ENCODE measurements at regions not wholly inside any gene's neighbourhood (a gene's known extent, or its start where the extent isn't known, plus 50 kb on each side); places are given as distances from the start of the nearest gene placed in this dataset.
"Not testable (repeated sequence)": the region's sequence is repeated elsewhere in the genome, so short reads cannot be mapped to it uniquely, and the experiment has no call there.

- H3K4me3 ChIP-seq (ENCODE audit: low read length in 2 of 2), result no peak overlapping the region
- peaks cover 7% of the 10 kb centered on the region for H3K4me1 ChIP-seq (ENCODE audit: insufficient read depth, low read length)
- DNase-seq, result peak in 2 of 5 donors; percentile 3 to 13
- Mint-ChIP-seq H3K36me3 (no peaks in the 10 kb centered on the region), H3K4me1 (peaks cover 8 to 11% (median 9%) of the 10 kb centered on the region in 4 donors), H3K9me3 (no peaks in the 10 kb centered on the region), H3K27ac (no peak overlapping the region), H3K4me3 (no peak overlapping the region), H3K27me3 (peaks cover 0 to 3% of the 10 kb centered on the region in 2 donors)
- H3K27me3 ChIP-seq (ENCODE audit: insufficient read depth, low read length), result no peaks in the 10 kb centered on the region
- H3K36me3 ChIP-seq (ENCODE audit: insufficient read depth, low read length), result no peaks in the 10 kb centered on the region
- H3K9me3 ChIP-seq (ENCODE audit: control insufficient read depth in 1 of 2, low read length in 2 of 2), result no peaks in the 10 kb centered on the region
- POLR2A ChIA-PET (ENCODE audit: partially characterized antibody), result no interaction called here
- intact Hi-C loops (cut with micrococcal nuclease), result no loop called here
- H3K27ac ChIP-seq (ENCODE audit: low read depth, low read length), result no peak overlapping the region
- CTCF ChIA-PET (ENCODE audit: partially characterized antibody), result no interaction called here
Measured at GRCh38 chrX:55867181-55867651, 149.7 kb downstream of the RRAGB start.

- ChIA-PET POLR2A (ENCODE audit: partially characterized antibody) (no interaction called here), CTCF (ENCODE audit: partially characterized antibody) (no interaction called here)
- intact Hi-C loops (cut with micrococcal nuclease), result no loop called here
- no peak overlapping the region for H3K27ac ChIP-seq (ENCODE audit: low read depth, low read length)
- H3K9me3 ChIP-seq (ENCODE audit: control insufficient read depth in 1 of 2, low read length in 2 of 2), result no peaks in the 10 kb centered on the region
- H3K27ac Mint-ChIP-seq, result no peak overlapping the region
- H3K36me3 ChIP-seq (ENCODE audit: insufficient read depth, low read length), result no peaks in the 10 kb centered on the region
- no peaks in the 10 kb centered on the region for H3K36me3 Mint-ChIP-seq
- no peaks in the 10 kb centered on the region for H3K27me3 ChIP-seq (ENCODE audit: insufficient read depth, low read length)
- H3K4me3 ChIP-seq (ENCODE audit: low read length in 2 of 2), result no peak overlapping the region
- no peak for DNase-seq
- H3K4me3 Mint-ChIP-seq, result no peak overlapping the region
- no peaks in the 10 kb centered on the region for H3K9me3 Mint-ChIP-seq
- peaks cover 8 to 11% (median 9%) of the 10 kb centered on the region in 4 donors for H3K4me1 Mint-ChIP-seq
- H3K27me3 Mint-ChIP-seq, result peaks cover 0 to 3% of the 10 kb centered on the region in 2 donors
- H3K4me1 ChIP-seq (ENCODE audit: insufficient read depth, low read length), result peaks cover 7% of the 10 kb centered on the region
Measured at GRCh38 chrX:55867708-55868107, 150.2 kb downstream of the RRAGB start.

- Mint-ChIP-seq H3K36me3 (no peaks in the 10 kb centered on the region), H3K27ac (no peak overlapping the region), H3K9me3 (peaks cover 0 to 4% (median 0%) of the 10 kb centered on the region in 8 donors), H3K4me3 (no peak overlapping the region), H3K4me1 (no peaks in the 10 kb centered on the region), H3K27me3 (no peaks in the 10 kb centered on the region)
- Histone ChIP-seq H3K9me3 (ENCODE audit: control insufficient read depth in 1 of 2, low read length in 2 of 2) (no peaks in the 10 kb centered on the region), H3K36me3 (ENCODE audit: insufficient read depth, low read length) (no peaks in the 10 kb centered on the region), H3K4me1 (ENCODE audit: insufficient read depth, low read length) (no peaks in the 10 kb centered on the region), H3K4me3 (ENCODE audit: low read length in 2 of 2) (no peak overlapping the region), H3K27me3 (ENCODE audit: insufficient read depth, low read length) (no peaks in the 10 kb centered on the region), H3K27ac (ENCODE audit: low read depth, low read length) (no peak overlapping the region)
- CTCF ChIA-PET (ENCODE audit: partially characterized antibody), result no interaction called here
- POLR2A ChIA-PET (ENCODE audit: partially characterized antibody), result no interaction called here
- intact Hi-C loops (cut with micrococcal nuclease), result no loop called here
- no peak for DNase-seq
Measured at GRCh38 chrX:55874807-55875206, 157.3 kb downstream of the RRAGB start.

- H3K36me3 Mint-ChIP-seq; DNase-seq; H3K4me3 Mint-ChIP-seq; CTCF ChIA-PET (ENCODE audit: partially characterized antibody); H3K36me3 ChIP-seq (ENCODE audit: insufficient read depth, low read length); POLR2A ChIA-PET (ENCODE audit: partially characterized antibody); H3K27me3 ChIP-seq (ENCODE audit: insufficient read depth, low read length); H3K4me3 ChIP-seq (ENCODE audit: low read length in 2 of 2); H3K27ac ChIP-seq (ENCODE audit: low read depth, low read length); H3K27me3 Mint-ChIP-seq; H3K27ac Mint-ChIP-seq; H3K4me1 ChIP-seq (ENCODE audit: insufficient read depth, low read length); intact Hi-C loops (cut with micrococcal nuclease); H3K9me3 ChIP-seq (ENCODE audit: control insufficient read depth in 1 of 2, low read length in 2 of 2); H3K4me1 Mint-ChIP-seq: not testable (repeated sequence)
- H3K9me3 Mint-ChIP-seq, result peaks cover 0 to 17% (median 4%) of the 10 kb centered on the region in 8 donors
Measured at GRCh38 chrX:55883541-55883940, 166.0 kb downstream of the RRAGB start.

- peaks cover 0 to under 1% (median 0%) of the 10 kb centered on the region in 8 donors for H3K9me3 Mint-ChIP-seq
- peak; percentile 36 to 43 (median 39) for DNase-seq
- H3K4me1 Mint-ChIP-seq, result peaks cover 8 to 24% (median 13%) of the 10 kb centered on the region in 4 donors
- intact Hi-C loops (cut with micrococcal nuclease), result loop anchor here (2.0 to 5.0 kb wide), 4 partner anchors 191 to 747 kb away; partner anchors contain the start of genes KLF8 and RRAGB
- H3K36me3 ChIP-seq (ENCODE audit: insufficient read depth, low read length), result no peaks in the 10 kb centered on the region
- H3K27ac ChIP-seq (ENCODE audit: low read depth, low read length), result peak overlapping the region; percentile 44
- no peaks in the 10 kb centered on the region for H3K27me3 ChIP-seq (ENCODE audit: insufficient read depth, low read length)
- H3K4me3 ChIP-seq (ENCODE audit: low read length in 2 of 2), result peak overlapping the region; percentile 47 to 78
- peak overlapping the region; percentile 90 to 98 (median 92) for H3K4me3 Mint-ChIP-seq
- H3K27ac Mint-ChIP-seq, result peak overlapping the region; percentile 59 to 86 (median 73)
- no peaks in the 10 kb centered on the region for H3K27me3 Mint-ChIP-seq
- H3K36me3 Mint-ChIP-seq, result peaks cover 0 to 7% of the 10 kb centered on the region in 2 donors
- ChIA-PET CTCF (ENCODE audit: partially characterized antibody) (interaction anchor here (0.9 to 2.2 kb wide), 12 partner anchors 9 to 1268 kb away, joined by 3 to 18 read pairs (median 4); partner anchors contain the start of genes RRAGB and USP51), POLR2A (ENCODE audit: partially characterized antibody) (interaction anchor here (0.5 to 1.8 kb wide), 5 partner anchors 160 to 1268 kb away, joined by 3 to 8 read pairs (median 3); partner anchors contain the start of genes RRAGB and SPIN2B)
- no peaks in the 10 kb centered on the region for H3K9me3 ChIP-seq (ENCODE audit: control insufficient read depth in 1 of 2, low read length in 2 of 2)
- H3K4me1 ChIP-seq (ENCODE audit: insufficient read depth, low read length), result peaks cover 10% of the 10 kb centered on the region
Measured at GRCh38 chrX:55907968-55908607, 190.5 kb downstream of the RRAGB start.

DNA sequence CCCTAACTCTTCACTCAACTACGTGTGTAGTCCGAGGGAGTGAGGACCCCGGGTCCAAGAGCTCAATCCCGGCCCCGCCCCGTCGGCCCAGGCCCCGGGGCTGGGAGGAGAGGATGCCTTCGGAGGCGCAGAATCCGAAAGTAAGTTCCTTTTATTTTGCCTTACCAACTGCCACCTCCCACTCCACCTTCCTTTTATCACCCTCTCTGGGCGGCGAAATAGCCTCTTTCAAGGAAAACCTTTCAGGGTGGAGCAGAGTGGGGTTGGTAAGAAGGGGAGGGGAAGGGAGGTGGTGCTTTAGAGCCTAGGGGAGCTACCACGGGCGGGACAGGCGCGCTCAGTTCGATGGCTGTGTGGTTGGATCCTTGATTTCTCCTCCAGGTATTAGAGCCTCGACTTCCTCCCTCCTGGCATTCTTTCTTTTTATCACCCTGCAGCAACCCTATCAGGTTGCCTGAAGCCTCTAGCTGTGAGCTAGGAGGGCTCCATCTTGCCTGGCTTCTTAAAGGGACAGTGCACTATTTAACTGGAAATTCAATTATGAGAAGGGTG is 191.2 kb downstream of the RRAGB start:
- no peaks in the 10 kb centered on the region for H3K9me3 Mint-ChIP-seq
- no peaks in the 10 kb centered on the region for H3K27me3 Mint-ChIP-seq
- peaks cover 8 to 24% (median 13%) of the 10 kb centered on the region in 4 donors for H3K4me1 Mint-ChIP-seq
- H3K27me3 ChIP-seq (ENCODE audit: insufficient read depth, low read length), result no peaks in the 10 kb centered on the region
- no peaks in the 10 kb centered on the region for H3K36me3 ChIP-seq (ENCODE audit: insufficient read depth, low read length)
- CTCF ChIA-PET (ENCODE audit: partially characterized antibody), result interaction anchor here (0.9 to 2.2 kb wide), 12 partner anchors 10 to 1268 kb away, joined by 3 to 18 read pairs (median 4); partner anchors contain the start of genes RRAGB and USP51
- H3K4me3 Mint-ChIP-seq, result peak overlapping the region; percentile 90 to 98 (median 92)
- peaks cover 0 to 7% of the 10 kb centered on the region in 2 donors for H3K36me3 Mint-ChIP-seq
- peak overlapping the region; percentile 44 for H3K27ac ChIP-seq (ENCODE audit: low read depth, low read length)
- intact Hi-C loops (cut with micrococcal nuclease), result loop anchor here (2.0 to 5.0 kb wide), 4 partner anchors 192 to 748 kb away; partner anchors contain the start of genes KLF8 and RRAGB
- peak overlapping the region; percentile 68 to 87 (median 78) for H3K27ac Mint-ChIP-seq
- peak overlapping the region; percentile 47 to 78 for H3K4me3 ChIP-seq (ENCODE audit: low read length in 2 of 2)
- DNase-seq, result peak in 4 of 5 donors; percentile 2 to 13 (median 10)
- POLR2A ChIA-PET (ENCODE audit: partially characterized antibody), result interaction anchor here (0.6 to 1.8 kb wide), 4 partner anchors 191 to 1269 kb away, joined by 3 to 8 read pairs (median 4); partner anchors contain the start of gene RRAGB
- H3K4me1 ChIP-seq (ENCODE audit: insufficient read depth, low read length), result peaks cover 10% of the 10 kb centered on the region
- no peaks in the 10 kb centered on the region for H3K9me3 ChIP-seq (ENCODE audit: control insufficient read depth in 1 of 2, low read length in 2 of 2)
